Coronary artery (tissue), 2 donors: ENCODE measurements at regions not wholly inside any gene's neighbourhood (a gene's known extent, or its start where the extent isn't known, plus 50 kb on each side); places are given as distances from the start of the nearest gene placed in this dataset.

Experiments
- DNase-seq: peaks from one replicate; pipeline ENCODE4 v3.0.0-alpha.2; 2017; ENCODE audit warnings: low spot score
- H3K27ac ChIP-seq, 2 donors: fragments of 200-600 bp; sonication (generic); one replicate each; pipeline ENCODE4 v1.5.1; 2016 to 2019
- H3K4me3 ChIP-seq: fragments of 200-600 bp; sonication (generic); 2 replicates; pipeline ENCODE4 v1.5.1; 2016; ENCODE audit warnings: mild to moderate bottlenecking, moderate library complexity
- CTCF ChIP-seq: fragments of 200-600 bp; sonication (generic); IDR thresholded peaks from one replicate; pipeline ENCODE4 v1.5.1; 2019; ENCODE audit warnings: antibody characterized with exemption

DNA sequence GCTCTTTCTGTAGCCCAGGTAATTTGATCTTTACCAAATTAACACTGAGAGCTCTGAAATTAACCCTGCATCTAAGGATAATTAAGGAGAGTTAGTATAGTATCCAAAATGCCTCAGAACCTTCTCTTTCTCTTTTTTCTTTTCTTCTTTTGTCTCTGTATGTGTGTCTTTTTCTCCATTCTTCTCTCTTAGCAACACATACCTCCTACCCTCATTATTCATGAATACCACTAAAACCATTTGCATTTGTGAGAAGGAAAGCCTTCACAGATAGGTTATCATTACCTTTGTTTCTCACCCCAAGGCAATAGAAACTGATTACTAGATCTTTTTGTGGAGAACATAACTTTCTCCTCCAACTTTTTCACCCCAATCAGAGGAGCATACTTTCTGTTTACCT is 376.5 kb upstream of the NXPH2 start:
- TF ChIP-seq CTCF: no peak
- no peak overlapping the region for H3K4me3 ChIP-seq
- H3K27ac ChIP-seq: no peak overlapping the region
- no peak for DNase-seq

- Histone ChIP-seq H3K4me3 (no peak overlapping the region), H3K27ac (no peak overlapping the region)
- DNase-seq: no peak
- no peak for TF ChIP-seq CTCF
Observed at GRCh38 chr2:139155991-139156390, 375.8 kb upstream of the NXPH2 start.

- no peak for DNase-seq
- Histone ChIP-seq H3K27ac (no peak overlapping the region), H3K4me3 (no peak overlapping the region)
- no peak for TF ChIP-seq CTCF
Observed at GRCh38 chr2:139142252-139142880, 362.2 kb upstream of the NXPH2 start.

DNA sequence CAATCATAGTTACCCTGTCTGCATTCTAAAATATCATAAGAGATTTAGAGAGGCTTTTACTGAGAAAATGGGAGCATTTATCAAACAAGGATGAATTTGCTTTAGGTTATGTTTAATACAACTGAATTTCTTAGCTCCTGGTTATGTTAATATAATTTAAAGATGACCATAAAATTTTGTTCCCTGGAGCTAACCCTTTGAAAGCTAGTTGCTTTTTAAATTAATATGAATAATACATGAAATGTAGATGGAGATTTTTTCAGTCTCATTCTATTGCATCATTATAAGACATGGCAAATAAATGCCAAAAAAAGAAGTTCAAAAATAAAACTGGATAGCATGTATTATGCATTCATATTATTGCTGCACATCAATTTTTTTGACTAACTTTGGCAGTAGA is 344.1 kb upstream of the NXPH2 start:
- Histone ChIP-seq H3K4me3 (no peak overlapping the region), H3K27ac (no peak overlapping the region)
- no peak for DNase-seq
- TF ChIP-seq CTCF: no peak

DNA sequence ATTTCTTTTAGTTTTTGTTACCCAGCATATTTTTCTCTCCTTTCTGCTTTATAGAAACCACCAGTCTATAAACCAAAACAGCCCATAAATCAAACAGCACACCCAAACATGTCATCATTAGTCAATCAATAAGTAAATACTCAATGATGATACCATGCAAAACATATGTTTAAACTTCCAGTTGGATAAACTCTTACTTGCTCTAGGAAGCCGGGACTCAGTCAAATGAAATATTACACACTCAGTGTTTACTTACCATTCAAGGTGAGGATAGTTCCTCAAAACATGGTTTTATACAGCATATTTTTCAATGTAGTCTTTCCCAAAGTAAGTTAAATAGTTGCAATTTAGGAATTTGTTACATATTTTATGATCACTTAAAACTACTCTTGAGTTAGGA is 343.6 kb upstream of the NXPH2 start:
- no peak for TF ChIP-seq CTCF
- Histone ChIP-seq H3K27ac (no peak overlapping the region), H3K4me3 (no peak overlapping the region)
- DNase-seq: no peak

DNA sequence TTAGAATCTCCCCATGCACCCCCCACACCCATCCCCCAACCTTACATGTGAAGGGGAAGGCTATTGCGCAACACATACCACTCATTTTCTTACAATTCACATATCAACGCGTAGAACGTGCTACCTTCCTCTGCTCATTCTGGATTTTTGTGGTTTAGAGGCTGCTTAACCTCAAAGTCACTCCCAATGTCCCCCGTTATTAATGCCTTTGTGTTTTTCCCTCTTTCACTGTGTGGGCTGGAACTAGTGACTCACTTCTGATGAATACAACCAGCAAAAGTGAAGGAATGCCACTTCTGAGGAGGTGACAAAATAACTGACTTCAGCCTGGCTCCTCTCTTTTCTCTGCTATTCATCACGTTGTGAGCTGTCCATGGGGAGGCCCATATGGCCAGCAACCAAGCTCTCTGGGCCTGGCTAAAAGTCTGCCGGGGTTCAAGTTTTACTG is 342.5 kb upstream of the NXPH2 start:
- DNase-seq: no peak
- H3K4me3 ChIP-seq: no peak overlapping the region
- H3K27ac ChIP-seq: no peak overlapping the region
- no peak for TF ChIP-seq CTCF

GRCh38 chr2:139099721-139100120 is 319.5 kb upstream of the NXPH2 start:
- no peak for DNase-seq
- H3K4me3 ChIP-seq: no peak overlapping the region
- H3K27ac ChIP-seq: no peak overlapping the region
- no peak for TF ChIP-seq CTCF
